Stimulated activated naive CD8-positive, alpha-beta T cell treated with anti-CD3 and anti-CD28 coated beads, Interleukin-15, amount 100 ng/mL, for 72 hours (primary cell): ENCODE measurements at regions not wholly inside any gene's neighbourhood (a gene's known extent, or its start where the extent isn't known, plus 50 kb on each side); places are given as distances from the start of the nearest gene placed in this dataset.

Experiments
- ATAC-seq: fragments of 150-1000 bp; cut with Tn5 transposase; 2 replicates; pipeline ENCODE4 v1.10.0; 2021; ENCODE audit warnings: mild to moderate bottlenecking, moderate library complexity
- DNase-seq, 2 donors: peaks; one replicate each; pipeline ENCODE4 v3.0.0; 2021 to 2022
- H3K27ac Mint-ChIP-seq, 2 donors: one replicate each; pipeline ENCODE4 v1.8.0; 2022; ENCODE audit warnings: mild to moderate bottlenecking in 2 of 2, mixed read lengths in 2 of 2, moderate library complexity in 2 of 2
- H3K27me3 Mint-ChIP-seq: one replicate; pipeline ENCODE4 v1.8.0; 2022; ENCODE audit warnings: mixed read lengths
- H3K4me1 Mint-ChIP-seq: one replicate; pipeline ENCODE4 v1.8.0; 2022; ENCODE audit warnings: mild to moderate bottlenecking, mixed read lengths
- H3K4me3 Mint-ChIP-seq, 2 donors: one replicate each; pipeline ENCODE4 v1.8.0; 2022; ENCODE audit warnings: mild to moderate bottlenecking in 2 of 2, mixed read lengths in 2 of 2, moderate library complexity in 1 of 2
- H3K9me3 Mint-ChIP-seq, 2 donors: one replicate each; pipeline ENCODE4 v1.8.0; 2022; ENCODE audit warnings: mixed read lengths in 2 of 2

GRCh38 chr10:105707603-105708002, 1066.5 kb downstream of the SORCS3 start:
- Mint-ChIP-seq H3K4me1 (no peaks in the 10 kb centered on the region), H3K27ac (no peak overlapping the region), H3K4me3 (no peak overlapping the region), H3K27me3 (no peaks in the 10 kb centered on the region), H3K9me3 (peaks cover 0 to 7% of the 10 kb centered on the region in 2 donors)
- ATAC-seq (no peak), DNase-seq (no peak)

DNA sequence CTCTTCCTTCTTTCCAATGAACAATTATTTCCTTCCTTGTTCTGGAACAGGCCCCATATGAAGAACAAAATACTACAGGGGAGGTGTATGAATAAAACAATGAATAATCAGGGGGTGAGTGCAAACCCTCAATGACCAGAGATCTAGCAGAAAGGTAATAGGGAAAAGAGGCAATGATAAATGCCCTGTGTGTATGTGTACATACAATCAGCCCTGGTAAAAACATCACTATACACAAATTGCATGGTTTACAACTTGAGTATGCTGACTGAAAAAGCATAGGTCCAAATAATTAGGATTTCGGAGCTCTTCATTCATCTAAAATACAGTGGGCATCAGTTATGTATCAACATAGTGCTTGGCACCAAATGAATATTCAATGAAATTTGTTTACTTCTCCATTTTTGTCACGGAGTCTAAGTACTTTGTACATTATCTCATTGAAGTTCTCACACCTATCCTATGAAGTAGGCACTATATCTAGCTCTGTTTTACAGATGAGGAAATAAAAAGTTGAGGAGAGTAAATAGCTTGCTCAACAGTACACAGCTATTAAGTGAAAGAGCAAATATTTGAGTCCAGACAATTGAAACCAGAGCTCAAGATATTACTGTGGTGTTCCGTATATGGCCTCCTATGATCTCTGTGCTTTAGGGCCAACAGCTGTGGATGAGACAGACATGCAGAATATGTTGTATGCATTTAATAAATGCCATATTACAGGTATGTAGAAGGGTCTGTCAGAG, 1065.4 kb downstream of the SORCS3 start:
- no peak for DNase-seq
- Mint-ChIP-seq H3K4me1 (no peaks in the 10 kb centered on the region), H3K27me3 (no peaks in the 10 kb centered on the region), H3K27ac (no peak overlapping the region), H3K9me3 (peaks cover 0 to 7% of the 10 kb centered on the region in 2 donors), H3K4me3 (no peak overlapping the region)
- ATAC-seq: no peak

DNA sequence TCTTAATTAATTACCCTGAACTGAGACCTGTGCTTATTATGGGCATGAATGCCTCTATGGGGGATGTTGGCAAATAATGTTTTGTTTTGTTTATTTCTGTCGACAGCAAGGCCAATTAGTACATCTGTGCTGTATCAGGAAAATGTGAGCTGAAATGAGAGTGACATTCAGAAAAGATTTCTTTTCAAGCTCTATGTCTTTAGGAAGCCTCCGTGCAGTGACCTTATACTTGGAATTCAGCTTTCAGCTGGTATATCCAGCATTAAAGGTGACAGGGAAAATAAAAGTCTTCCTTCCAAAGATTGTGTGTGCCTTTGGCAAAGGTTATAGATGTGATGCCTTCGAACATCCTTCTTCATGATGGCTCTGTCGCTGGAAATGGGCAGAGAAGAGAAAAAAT, 1061.1 kb downstream of the SORCS3 start:
- H3K27me3 Mint-ChIP-seq: no peaks in the 10 kb centered on the region
- DNase-seq (no peak), ATAC-seq (no peak)
- no peaks in the 10 kb centered on the region for H3K9me3 Mint-ChIP-seq
- no peaks in the 10 kb centered on the region for H3K4me1 Mint-ChIP-seq
- no peak overlapping the region for H3K4me3 Mint-ChIP-seq
- H3K27ac Mint-ChIP-seq: no peak overlapping the region

GRCh38 chr10:105700218-105700617, 1059.1 kb downstream of the SORCS3 start:
- no peaks in the 10 kb centered on the region for H3K4me1 Mint-ChIP-seq

GRCh38 chr10:105699504-105699903, 1058.4 kb downstream of the SORCS3 start:
- no peak overlapping the region for H3K4me3 Mint-ChIP-seq

More at GRCh38 chr10:105700218-105700617, 1059.1 kb downstream of the SORCS3 start:
- DNase-seq (no peak), ATAC-seq (no peak)
- Mint-ChIP-seq H3K27me3 (no peaks in the 10 kb centered on the region), H3K27ac (no peak overlapping the region), H3K4me3 (no peak overlapping the region), H3K9me3 (no peaks in the 10 kb centered on the region)

GRCh38 chr10:105698592-105698991, 1057.5 kb downstream of the SORCS3 start:
- no peaks in the 10 kb centered on the region for H3K4me1 Mint-ChIP-seq
- no peak for DNase-seq
- H3K9me3 Mint-ChIP-seq: no peaks in the 10 kb centered on the region
- H3K27me3 Mint-ChIP-seq: no peaks in the 10 kb centered on the region
- H3K4me3 Mint-ChIP-seq: no peak overlapping the region
- ATAC-seq: no peak
- H3K27ac Mint-ChIP-seq: no peak overlapping the region

More at GRCh38 chr10:105699504-105699903, 1058.4 kb downstream of the SORCS3 start:
- no peak overlapping the region for H3K27ac Mint-ChIP-seq
- DNase-seq: no peak
- no peaks in the 10 kb centered on the region for H3K9me3 Mint-ChIP-seq
- no peaks in the 10 kb centered on the region for H3K4me1 Mint-ChIP-seq
- ATAC-seq: no peak
- no peaks in the 10 kb centered on the region for H3K27me3 Mint-ChIP-seq

DNA sequence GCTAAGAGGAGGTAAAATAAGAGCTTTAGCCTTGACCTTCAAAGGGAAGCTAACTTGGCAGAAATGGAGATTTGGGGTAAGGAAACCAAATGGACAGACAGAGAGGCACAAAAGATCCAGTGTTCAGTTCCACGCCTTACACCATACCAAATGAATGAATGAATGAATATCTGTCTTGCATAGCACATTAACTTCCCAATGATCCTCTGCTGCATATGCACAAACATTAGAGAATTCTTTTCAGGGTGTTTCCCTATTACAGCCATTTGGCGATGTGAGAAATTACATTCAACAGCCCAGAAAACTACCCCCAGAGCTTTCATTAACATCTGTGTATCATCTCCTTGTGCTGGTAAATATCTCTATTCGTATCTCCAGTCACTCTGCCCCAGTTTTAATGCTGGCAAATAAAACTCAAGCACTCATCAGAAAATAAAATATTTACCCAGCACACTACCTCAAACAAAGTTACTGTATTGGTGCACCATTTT, 1056.2 kb downstream of the SORCS3 start:
- ATAC-seq: no peak
- no peak overlapping the region for H3K4me3 Mint-ChIP-seq
- H3K9me3 Mint-ChIP-seq: no peaks in the 10 kb centered on the region
- H3K4me1 Mint-ChIP-seq: no peaks in the 10 kb centered on the region
- H3K27ac Mint-ChIP-seq: no peak overlapping the region
- DNase-seq: no peak
- no peaks in the 10 kb centered on the region for H3K27me3 Mint-ChIP-seq

DNA sequence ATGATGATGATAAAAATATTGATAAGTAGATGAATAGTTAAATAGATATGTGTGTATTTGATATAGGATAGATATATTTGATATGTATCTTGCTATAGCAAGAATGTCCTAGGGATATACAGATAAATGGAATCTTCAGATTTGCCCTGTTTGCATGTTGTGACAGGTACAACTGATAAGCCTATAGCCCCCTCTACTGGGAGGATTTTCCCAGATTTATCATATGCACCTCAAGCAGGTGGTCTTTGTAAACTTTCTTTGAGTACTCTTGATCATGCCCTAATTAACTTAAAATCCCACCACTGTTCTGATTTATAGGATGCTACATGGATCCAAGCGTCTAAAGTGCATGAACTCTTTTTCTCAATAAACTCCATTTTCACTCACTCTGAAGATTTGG, 1050.7 kb downstream of the SORCS3 start:
- Mint-ChIP-seq H3K4me3 (no peak overlapping the region), H3K9me3 (no peaks in the 10 kb centered on the region), H3K4me1 (no peaks in the 10 kb centered on the region), H3K27ac (no peak overlapping the region), H3K27me3 (no peaks in the 10 kb centered on the region)
- ATAC-seq (no peak), DNase-seq (no peak)

DNA sequence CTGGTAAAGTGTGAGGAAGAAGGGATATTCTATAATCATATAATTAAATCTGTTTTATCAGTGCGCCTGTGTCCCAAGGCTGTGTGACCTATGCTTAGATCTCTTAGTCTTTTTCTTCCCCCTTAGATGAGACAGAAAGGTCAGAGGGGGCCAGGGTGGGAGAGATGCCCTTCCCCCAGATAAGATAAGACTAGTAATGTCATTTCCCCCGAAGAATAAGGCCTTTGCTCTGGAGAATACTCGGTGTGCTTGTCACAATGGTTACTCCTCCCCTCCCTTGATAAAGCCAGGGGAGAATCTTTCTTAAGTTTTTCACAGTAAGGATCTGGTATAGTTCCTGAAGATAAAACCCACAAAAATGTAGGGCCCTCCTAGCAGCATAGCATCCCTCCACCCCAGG, 1041.8 kb downstream of the SORCS3 start:
- no peak for ATAC-seq
- H3K4me3 Mint-ChIP-seq: no peak overlapping the region

DNA sequence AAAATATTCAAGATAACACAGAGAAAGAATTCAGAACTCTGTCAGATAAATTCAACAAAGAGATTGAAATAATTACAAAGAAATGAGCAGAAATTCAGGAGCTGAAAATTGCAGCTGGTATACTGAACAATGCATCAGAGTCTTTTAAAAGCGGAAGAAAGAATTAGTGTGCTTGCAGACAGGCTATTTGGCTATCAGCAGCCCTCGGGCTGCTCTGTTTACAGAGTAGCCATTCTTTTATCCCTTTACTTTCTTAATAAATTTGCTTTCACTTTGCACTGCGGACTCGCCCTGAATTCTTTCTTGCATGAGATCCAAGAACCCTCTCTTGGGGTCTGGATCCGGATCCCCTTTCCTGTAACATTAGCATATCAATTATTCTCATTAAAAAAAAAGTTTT, 1040.0 kb downstream of the SORCS3 start:
- H3K9me3 Mint-ChIP-seq: peaks cover 30 to 38% of the 10 kb centered on the region in 2 donors
- H3K4me1 Mint-ChIP-seq: no peaks in the 10 kb centered on the region
- no peak overlapping the region for H3K27ac Mint-ChIP-seq
- no peak overlapping the region for H3K4me3 Mint-ChIP-seq
- DNase-seq (no peak), ATAC-seq (no peak)
- no peaks in the 10 kb centered on the region for H3K27me3 Mint-ChIP-seq

More for the DNA sequence above, 1041.8 kb downstream of the SORCS3 start:
- DNase-seq: no peak
- Mint-ChIP-seq H3K27me3 (no peaks in the 10 kb centered on the region), H3K9me3 (peaks cover 25 to 33% of the 10 kb centered on the region in 2 donors), H3K4me1 (no peaks in the 10 kb centered on the region), H3K27ac (no peak overlapping the region)

DNA sequence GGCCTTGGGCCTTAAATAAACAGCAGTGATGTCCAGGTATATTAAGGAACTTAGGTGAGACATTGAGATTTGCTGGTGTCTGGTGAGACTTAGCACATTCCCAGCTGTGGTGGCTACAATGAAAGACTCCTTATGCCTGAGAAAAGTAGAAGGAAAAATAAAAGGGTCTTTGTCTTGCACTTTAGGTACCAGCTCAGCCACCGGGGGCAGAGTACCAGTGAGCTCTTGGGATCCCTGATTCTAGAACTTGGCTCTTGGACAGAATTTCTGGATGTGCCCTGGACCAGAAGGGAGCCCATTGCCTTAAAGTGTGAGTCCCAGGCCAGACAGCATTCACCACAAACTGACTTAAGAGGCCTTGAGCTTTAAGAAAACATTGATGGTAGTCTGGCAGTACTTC, 1038.7 kb downstream of the SORCS3 start:
- no peaks in the 10 kb centered on the region for H3K4me1 Mint-ChIP-seq
- DNase-seq: no peak
- H3K27me3 Mint-ChIP-seq: no peaks in the 10 kb centered on the region
- H3K27ac Mint-ChIP-seq: no peak overlapping the region
- no peak overlapping the region for H3K4me3 Mint-ChIP-seq
- ATAC-seq: no peak
- H3K9me3 Mint-ChIP-seq: peaks cover 30 to 47% of the 10 kb centered on the region in 2 donors

DNA sequence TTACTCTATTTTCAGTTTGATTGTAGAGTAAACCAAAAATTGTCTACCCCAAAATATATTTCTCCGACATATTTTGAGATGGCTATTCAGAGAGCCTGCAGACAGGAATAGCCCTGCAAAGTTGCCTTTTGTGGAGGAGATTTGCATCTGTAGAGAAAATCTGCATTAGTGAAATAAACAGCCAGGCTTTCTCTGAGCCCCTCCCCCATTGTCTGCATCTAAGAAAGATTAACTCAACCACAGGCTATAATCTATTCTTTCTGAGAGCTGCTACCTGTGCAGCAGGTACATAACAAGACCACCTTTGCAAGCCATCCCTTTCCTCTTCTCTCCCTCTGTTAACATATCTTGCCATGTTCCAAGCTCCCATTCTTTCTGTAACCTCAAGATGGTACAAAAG, 1034.2 kb downstream of the SORCS3 start:
- DNase-seq: no peak
- no peaks in the 10 kb centered on the region for H3K27me3 Mint-ChIP-seq
- no peak overlapping the region for H3K27ac Mint-ChIP-seq
- H3K9me3 Mint-ChIP-seq: peaks cover 15 to 36% of the 10 kb centered on the region in 2 donors
- H3K4me3 Mint-ChIP-seq: no peak overlapping the region
- ATAC-seq: no peak
- H3K4me1 Mint-ChIP-seq: no peaks in the 10 kb centered on the region

- no peak overlapping the region for H3K27ac Mint-ChIP-seq
- H3K9me3 Mint-ChIP-seq: peaks cover 15 to 30% of the 10 kb centered on the region in 2 donors
- no peak overlapping the region for H3K4me3 Mint-ChIP-seq
- ATAC-seq (no peak), DNase-seq (no peak)
- H3K27me3 Mint-ChIP-seq: no peaks in the 10 kb centered on the region
- H3K4me1 Mint-ChIP-seq: no peaks in the 10 kb centered on the region
Measured at GRCh38 chr10:105674448-105674847, 1033.4 kb downstream of the SORCS3 start.

DNA sequence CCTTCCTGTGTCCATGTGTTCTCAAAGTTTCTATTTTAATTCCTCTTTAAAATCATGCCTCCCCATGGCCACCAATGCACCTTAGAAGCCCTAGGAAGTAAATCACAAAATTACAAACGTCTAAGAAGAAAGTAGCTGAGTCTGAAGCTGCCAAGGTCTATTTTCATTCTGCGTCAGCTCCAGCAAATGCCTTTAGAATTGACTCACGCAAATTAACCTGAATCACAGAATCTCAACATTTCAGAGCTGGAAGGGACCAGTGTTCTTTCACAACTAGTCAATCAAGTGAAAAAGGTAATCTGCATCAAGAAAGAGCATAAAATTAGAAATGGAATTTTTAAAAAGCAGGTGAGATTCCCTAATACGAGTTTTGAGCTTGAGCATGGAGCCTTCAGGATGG, 1017.6 kb downstream of the SORCS3 start:
- peaks cover 0 to 4% of the 10 kb centered on the region in 2 donors for H3K9me3 Mint-ChIP-seq
- DNase-seq (no peak), ATAC-seq (no peak)
- H3K4me3 Mint-ChIP-seq: no peak overlapping the region
- no peaks in the 10 kb centered on the region for H3K4me1 Mint-ChIP-seq
- no peak overlapping the region for H3K27ac Mint-ChIP-seq
- no peaks in the 10 kb centered on the region for H3K27me3 Mint-ChIP-seq

DNA sequence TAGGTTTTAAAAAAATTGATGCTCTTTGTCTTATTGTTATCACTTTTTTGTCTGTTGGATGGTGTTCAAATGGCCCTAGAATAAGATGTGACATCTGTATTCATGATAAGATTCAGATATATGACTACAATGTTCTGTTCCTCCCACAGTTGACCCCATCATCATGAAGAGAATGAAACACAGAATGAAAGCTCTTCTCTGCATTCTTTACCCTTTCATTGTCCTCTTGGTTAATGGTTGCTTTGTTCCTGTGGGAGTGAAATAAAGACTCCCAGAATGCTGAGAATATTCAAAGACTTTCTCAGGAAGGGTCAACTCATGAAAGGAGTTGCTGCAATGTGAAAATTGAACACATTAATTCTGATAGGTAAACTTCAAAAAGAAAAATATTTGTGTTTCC, 1015.8 kb downstream of the SORCS3 start:
- H3K27ac Mint-ChIP-seq: no peak overlapping the region
- peaks cover 0 to 4% of the 10 kb centered on the region in 2 donors for H3K9me3 Mint-ChIP-seq
- DNase-seq: no peak
- no peak overlapping the region for H3K4me3 Mint-ChIP-seq
- ATAC-seq: no peak
- no peaks in the 10 kb centered on the region for H3K27me3 Mint-ChIP-seq
- no peaks in the 10 kb centered on the region for H3K4me1 Mint-ChIP-seq

DNA sequence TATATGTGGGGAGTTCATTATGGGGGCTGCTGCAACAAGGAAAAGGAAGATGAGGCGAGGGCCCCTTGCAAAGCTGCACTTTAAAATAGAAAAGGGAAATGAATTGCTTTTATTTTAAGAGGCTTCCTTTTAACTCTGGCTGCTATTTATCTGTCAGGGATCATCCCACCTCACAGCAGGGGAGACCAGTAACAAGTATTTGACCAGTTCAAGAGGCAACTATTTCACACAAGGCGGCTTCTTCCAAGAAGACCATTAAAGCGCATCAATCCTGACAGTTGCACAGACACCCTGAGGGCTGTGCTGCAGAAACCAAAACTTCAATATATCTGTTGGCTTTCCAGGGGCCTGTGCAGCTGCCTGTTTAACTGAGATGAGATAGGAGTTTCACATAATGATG, 1009.2 kb downstream of the SORCS3 start:
- no peak for ATAC-seq
- H3K4me3 Mint-ChIP-seq: no peak overlapping the region
- no peaks in the 10 kb centered on the region for H3K9me3 Mint-ChIP-seq
- no peak overlapping the region for H3K27ac Mint-ChIP-seq
- no peaks in the 10 kb centered on the region for H3K4me1 Mint-ChIP-seq
- no peak for DNase-seq
- H3K27me3 Mint-ChIP-seq: no peaks in the 10 kb centered on the region

DNA sequence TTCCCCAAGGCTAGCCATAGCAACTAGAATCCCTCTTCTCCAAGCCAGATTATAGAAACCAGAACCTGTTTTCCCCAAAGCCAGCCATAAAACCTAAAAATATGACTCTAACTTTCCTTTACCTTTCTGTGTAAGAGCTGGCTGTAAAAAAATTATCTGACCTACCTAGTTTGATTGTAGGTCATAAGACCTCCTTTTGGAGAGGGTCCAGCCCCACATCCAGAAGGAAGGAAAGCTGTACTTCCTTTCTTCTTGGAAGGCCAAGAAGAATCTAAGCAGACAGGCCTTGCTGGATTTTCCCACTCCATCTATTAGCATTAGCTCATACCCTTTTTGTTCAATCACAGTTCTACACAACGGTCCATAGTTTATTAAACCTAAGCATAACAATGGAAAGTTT, 1006.3 kb downstream of the SORCS3 start:
- Mint-ChIP-seq H3K27ac (peak overlapping the region in 1 of 2 donors; percentile 47), H3K27me3 (no peaks in the 10 kb centered on the region), H3K4me3 (no peak overlapping the region), H3K4me1 (no peaks in the 10 kb centered on the region), H3K9me3 (peaks cover 0 to 2% of the 10 kb centered on the region in 2 donors)
- no peak for DNase-seq
- no peak for ATAC-seq
